B cell (primary cell): ENCODE measurements at regions not wholly inside any gene's neighbourhood (a gene's known extent, or its start where the extent isn't known, plus 50 kb on each side); places are given as distances from the start of the nearest gene placed in this dataset.

Source experiments
- ATAC-seq: fragments of 200-7000 bp; cut with Tn5 transposase; one replicate; pipeline ENCODE4 v1.10.0; 2021; ENCODE audit warnings: low read depth, mild to moderate bottlenecking, moderate number of reproducible peaks, moderate library complexity
- CTCF ChIA-PET: fragments of 350-600 bp; sonication (Branson Sonifier 250); formaldehyde crosslinking; loops from one replicate; lab custom pipeline; 2021; ENCODE audit warnings: antibody characterized with exemption, inconsistent platforms; lab: Charles Lee
- POLR2A ChIA-PET: fragments of 350-600 bp; sonication (Branson Sonifier 250); formaldehyde crosslinking; loops from one replicate; lab custom pipeline; 2021; ENCODE audit warnings: antibody characterized with exemption; lab: Charles Lee
- DNase-seq: peaks from one replicate; pipeline ENCODE4 v3.0.0; 2013
- H2AFZ ChIP-seq: 2 replicates; pipeline ENCODE4 v1.6.1; 2012; ENCODE audit warnings: mild to moderate bottlenecking, low read depth, low read length; ENCODE audit not compliant: insufficient read depth, poor library complexity, severe bottlenecking
- H3K27ac ChIP-seq, 2 donors: 1 replicate in 1 of 2; 2 replicates in 1 of 2; pipeline ENCODE4 v1.5.1; 2012 to 2013; ENCODE audit warnings: low read length in 2 of 2, mild to moderate bottlenecking in 2 of 2, moderate library complexity in 1 of 2
- H3K27me3 ChIP-seq, 4 experiments: fragments of 200-600 bp in 1 of 4; sonication (generic) in 1 of 4; replicated peaks in 1 of 4; 1 replicate in 2 of 4; 2 replicates in 2 of 4; pipeline versions ENCODE4 v1.6.1 to v1.7.0; 2013 to 2016; ENCODE audit warnings: low read length in 3 of 4, mild to moderate bottlenecking in 2 of 4, mixed read lengths in 1 of 4, moderate library complexity in 1 of 4; ENCODE audit not compliant: insufficient read depth in 4 of 4, control insufficient read depth in 3 of 4; ENCODE audit errors: control extremely low read depth in 1 of 4
- H3K36me3 ChIP-seq, 2 experiments: replicated peaks in 1 of 2; 1 replicate in 1 of 2; 2 replicates in 1 of 2; pipeline versions ENCODE4 v1.6.1 to v1.7.1; 2013; ENCODE audit warnings: low read length in 1 of 2; ENCODE audit not compliant: insufficient read depth in 2 of 2, control insufficient read depth in 1 of 2; ENCODE audit errors: control extremely low read depth in 1 of 2, extremely low read depth in 1 of 2
- H3K4me1 ChIP-seq, 2 donors: fragments of 200-600 bp in 1 of 2; sonication (generic) in 1 of 2; 1 replicate in 1 of 2; 2 replicates in 1 of 2; pipeline versions ENCODE4 v1.5.1 to v1.6.1; 2013 to 2017; ENCODE audit warnings: low read length in 2 of 2; ENCODE audit not compliant: control insufficient read depth in 2 of 2, insufficient read depth in 2 of 2
- H3K4me2 ChIP-seq: replicated peaks from 2 replicates; pipeline ENCODE3; 2012; ENCODE audit warnings: mild to moderate bottlenecking, low read depth, low read length; ENCODE audit not compliant: poor library complexity, severe bottlenecking
- H3K4me3 ChIP-seq, 5 experiments: fragments of 200-600 bp in 1 of 5; sonication (generic) in 1 of 5; 1 replicate in 3 of 5; 2 replicates in 2 of 5; pipeline versions ENCODE4 v1.5.1 to v1.7.0; 2011 to 2016; ENCODE audit warnings: low read length in 4 of 5, mild to moderate bottlenecking in 4 of 5, low read depth in 2 of 5, control low read depth in 1 of 5, moderate library complexity in 1 of 5; ENCODE audit not compliant: insufficient read depth in 1 of 5; ENCODE audit errors: control extremely low read depth in 1 of 5, extremely low read depth in 1 of 5
- H3K79me2 ChIP-seq: fragments of 200-600 bp; sonication (generic); one replicate; pipeline ENCODE4 v1.6.0; 2016; ENCODE audit warnings: low read length; ENCODE audit not compliant: control insufficient read depth, insufficient read depth
- H3K9ac ChIP-seq: fragments of 200-600 bp; sonication (generic); 2 replicates; pipeline ENCODE4 v1.6.1; 2017; ENCODE audit warnings: mild to moderate bottlenecking, low read length, moderate library complexity
- H3K9me3 ChIP-seq, 3 donors: one replicate each; pipeline versions ENCODE4 v1.6.1 to v1.7.1; 2013; ENCODE audit warnings: low read length in 2 of 3; ENCODE audit not compliant: control insufficient read depth in 2 of 3, insufficient read depth in 1 of 3; ENCODE audit errors: control extremely low read depth in 1 of 3
- H4K20me1 ChIP-seq: 2 replicates; pipeline ENCODE4 v1.6.0; 2012; ENCODE audit warnings: mild to moderate bottlenecking, low read length; ENCODE audit not compliant: insufficient read depth, control insufficient read depth, poor library complexity, severe bottlenecking
- H3K27ac Mint-ChIP-seq: one replicate; pipeline ENCODE4 v1.8.0; 2021; ENCODE audit warnings: mixed read lengths
- H3K27me3 Mint-ChIP-seq: one replicate; pipeline ENCODE4 v1.8.0; 2021; ENCODE audit warnings: mixed read lengths
- H3K4me1 Mint-ChIP-seq: one replicate; pipeline ENCODE4 v1.8.0; 2021; ENCODE audit warnings: mixed read lengths
- H3K4me3 Mint-ChIP-seq: one replicate; pipeline ENCODE4 v1.8.0; 2021; ENCODE audit warnings: mixed read lengths
- H3K9me3 Mint-ChIP-seq: one replicate; pipeline ENCODE4 v1.8.0; 2022; ENCODE audit warnings: mixed read lengths; ENCODE audit not compliant: insufficient read depth
- EZH2 ChIP-seq: IDR thresholded peaks from 2 replicates; pipeline ENCODE4 v1.6.1; 2012; ENCODE audit warnings: borderline replicate concordance, low read depth, mild to moderate bottlenecking, moderate library complexity, low read length; ENCODE audit not compliant: insufficient read depth, poor library complexity, severe bottlenecking
- WGBS: methylation state at CpG from one replicate; pipeline ENCODE4 v1.1.5; 2013; ENCODE audit warnings: missing lambda C conversion rate; ENCODE audit not compliant: insufficient coverage; 5-methylcytosine and 5-hydroxymethylcytosine counted together
- intact Hi-C: fragments of 100-400 bp; cut with micrococcal nuclease; formaldehyde crosslinking; loops from one replicate; pipeline ENCODE4 v1.10.0; 2022
- TF ChIP-seq, protein P1 (sequence below): fragments of 200-600 bp; IDR thresholded peaks from one replicate; pipeline ENCODE4 v1.8.0; 2022; ENCODE audit warnings: antibody characterized with exemption, mild to moderate bottlenecking

DNA sequence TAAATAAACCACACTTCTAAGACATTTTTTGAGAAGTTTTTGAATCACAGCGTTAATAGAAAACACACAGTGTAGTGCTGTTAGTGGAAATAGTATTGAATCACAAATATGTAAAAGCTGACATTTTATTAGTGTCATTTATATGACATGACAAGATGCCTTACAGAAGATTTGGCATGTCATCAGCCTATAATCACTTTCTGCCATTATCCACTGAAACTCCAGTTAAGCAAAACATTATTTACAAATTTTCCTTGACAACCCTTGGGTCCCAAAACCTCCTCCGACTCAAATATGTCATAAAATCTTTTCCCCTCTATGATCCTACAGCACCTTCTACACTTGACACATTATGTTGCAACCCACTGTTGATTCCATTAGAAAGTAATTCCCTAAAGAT lies 376.9 kb upstream of the LRFN5 start:
- no peak overlapping the region for H3K4me2 ChIP-seq
- H3K27me3 Mint-ChIP-seq = no peaks in the 10 kb centered on the region
- WGBS = no CpG with 5 or more reads among the region's 2 CpGs

DNA sequence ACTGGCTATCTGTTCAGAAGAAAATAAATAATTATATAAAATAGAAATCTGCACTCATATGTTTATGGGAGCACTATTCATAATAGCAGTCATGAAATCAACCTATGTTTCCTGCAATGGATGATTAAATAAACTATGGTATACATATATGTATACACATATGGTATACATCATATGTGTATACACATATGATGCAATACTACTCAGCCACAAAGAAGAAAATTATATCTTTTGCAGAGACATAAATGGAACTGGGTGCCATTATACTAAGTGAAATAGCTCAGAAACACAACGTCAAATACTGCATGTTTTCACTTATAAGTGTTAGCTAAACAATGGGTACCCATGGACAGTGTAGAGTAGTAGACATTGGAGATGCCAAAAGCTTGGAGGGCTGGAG lies 381.2 kb upstream of the LRFN5 start:
- ATAC-seq = no peak
- Histone ChIP-seq H3K4me3 (no peak overlapping the region), H3K4me1 (no peaks in the 10 kb centered on the region), H3K27ac (no peak overlapping the region), H3K9ac (no peak overlapping the region), H4K20me1 (no peaks in the 10 kb centered on the region), H3K27me3 (no peaks in the 10 kb centered on the region), H3K9me3 (no peaks in the 10 kb centered on the region), H3K36me3 (no peaks in the 10 kb centered on the region), H3K4me2 (no peak overlapping the region), H3K79me2 (no peaks in the 10 kb centered on the region), H2AFZ (no peak overlapping the region)
- H3K9me3 Mint-ChIP-seq = no peaks in the 10 kb centered on the region
- intact Hi-C loops = no loop called here
- H3K4me1 Mint-ChIP-seq = no peaks in the 10 kb centered on the region
- ChIA-PET POLR2A (no interaction called here), CTCF (no interaction called here)
- DNase-seq = no peak
- no peak overlapping the region for H3K4me3 Mint-ChIP-seq
- no CpG with 5 or more reads among the region's 1 CpG for WGBS
- no peak for TF ChIP-seq EZH2
- TF ChIP-seq, protein P1, sequence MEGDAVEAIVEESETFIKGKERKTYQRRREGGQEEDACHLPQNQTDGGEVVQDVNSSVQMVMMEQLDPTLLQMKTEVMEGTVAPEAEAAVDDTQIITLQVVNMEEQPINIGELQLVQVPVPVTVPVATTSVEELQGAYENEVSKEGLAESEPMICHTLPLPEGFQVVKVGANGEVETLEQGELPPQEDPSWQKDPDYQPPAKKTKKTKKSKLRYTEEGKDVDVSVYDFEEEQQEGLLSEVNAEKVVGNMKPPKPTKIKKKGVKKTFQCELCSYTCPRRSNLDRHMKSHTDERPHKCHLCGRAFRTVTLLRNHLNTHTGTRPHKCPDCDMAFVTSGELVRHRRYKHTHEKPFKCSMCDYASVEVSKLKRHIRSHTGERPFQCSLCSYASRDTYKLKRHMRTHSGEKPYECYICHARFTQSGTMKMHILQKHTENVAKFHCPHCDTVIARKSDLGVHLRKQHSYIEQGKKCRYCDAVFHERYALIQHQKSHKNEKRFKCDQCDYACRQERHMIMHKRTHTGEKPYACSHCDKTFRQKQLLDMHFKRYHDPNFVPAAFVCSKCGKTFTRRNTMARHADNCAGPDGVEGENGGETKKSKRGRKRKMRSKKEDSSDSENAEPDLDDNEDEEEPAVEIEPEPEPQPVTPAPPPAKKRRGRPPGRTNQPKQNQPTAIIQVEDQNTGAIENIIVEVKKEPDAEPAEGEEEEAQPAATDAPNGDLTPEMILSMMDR = no peak
- no peaks in the 10 kb centered on the region for H3K27me3 Mint-ChIP-seq
- no peak overlapping the region for H3K27ac Mint-ChIP-seq

More for the DNA sequence above, 376.9 kb upstream of the LRFN5 start:
- Histone ChIP-seq H3K27me3 (no peaks in the 10 kb centered on the region), H2AFZ (no peak overlapping the region), H4K20me1 (no peaks in the 10 kb centered on the region), H3K9me3 (no peaks in the 10 kb centered on the region), H3K9ac (no peak overlapping the region), H3K36me3 (no peaks in the 10 kb centered on the region), H3K27ac (no peak overlapping the region), H3K4me3 (no peak overlapping the region), H3K4me1 (no peaks in the 10 kb centered on the region), H3K79me2 (no peaks in the 10 kb centered on the region)
- Mint-ChIP-seq H3K4me3 (no peak overlapping the region), H3K27ac (no peak overlapping the region), H3K4me1 (no peaks in the 10 kb centered on the region), H3K9me3 (no peaks in the 10 kb centered on the region)
- no peak for TF ChIP-seq EZH2
- CTCF ChIA-PET = no interaction called here
- no peak for DNase-seq
- no peak for ATAC-seq
- intact Hi-C loops = no loop called here
- POLR2A ChIA-PET = no interaction called here
